ENCODE measurements at regions not wholly inside any gene's neighbourhood (a gene's known extent, or its start where the extent isn't known, plus 50 kb on each side); places are given as distances from the start of the nearest gene placed in this dataset.
"Not testable (repeated sequence)": the region's sequence is repeated elsewhere in the genome, so short reads cannot be mapped to it uniquely, and the experiment has no call there.

DNA sequence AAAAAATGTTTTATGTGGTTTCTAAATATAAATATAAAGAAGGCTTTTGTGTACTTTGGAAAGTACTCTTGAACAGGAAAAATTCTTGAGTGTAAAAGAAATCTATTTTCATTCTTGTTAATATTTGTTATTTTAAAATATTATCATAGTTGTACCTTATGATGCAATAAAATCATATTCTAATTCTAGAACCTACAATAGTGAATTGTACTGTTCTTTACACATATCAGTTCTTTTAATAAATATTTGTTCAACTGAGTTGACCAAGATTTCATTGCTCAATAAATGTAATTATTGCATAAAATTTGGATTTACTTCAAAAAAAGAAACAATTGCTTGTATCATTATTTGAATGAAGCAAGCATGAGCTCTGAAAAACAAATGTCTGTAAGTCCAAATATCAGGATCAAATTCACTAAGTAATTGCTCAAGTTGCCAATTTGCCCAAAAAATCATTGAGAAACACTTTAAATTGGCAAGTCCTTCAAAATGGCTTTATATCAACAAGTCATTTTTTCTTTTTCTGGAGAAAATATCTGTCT, 191.6 kb upstream of the SLC16A7 start:
- no peak for DNase-seq (ENCODE audit: low read depth)

- peak; percentile 4 for DNase-seq (ENCODE audit: low read depth)
Measured at GRCh38 chr12:59403259-59403932, 192.4 kb upstream of the SLC16A7 start.

GRCh38 chr12:59401862-59402261, 194.0 kb upstream of the SLC16A7 start:
- no peak for DNase-seq (ENCODE audit: low read depth)

GRCh38 chr12:59398164-59398563, 197.7 kb upstream of the SLC16A7 start:
- no peak for DNase-seq (ENCODE audit: low read depth)

DNA sequence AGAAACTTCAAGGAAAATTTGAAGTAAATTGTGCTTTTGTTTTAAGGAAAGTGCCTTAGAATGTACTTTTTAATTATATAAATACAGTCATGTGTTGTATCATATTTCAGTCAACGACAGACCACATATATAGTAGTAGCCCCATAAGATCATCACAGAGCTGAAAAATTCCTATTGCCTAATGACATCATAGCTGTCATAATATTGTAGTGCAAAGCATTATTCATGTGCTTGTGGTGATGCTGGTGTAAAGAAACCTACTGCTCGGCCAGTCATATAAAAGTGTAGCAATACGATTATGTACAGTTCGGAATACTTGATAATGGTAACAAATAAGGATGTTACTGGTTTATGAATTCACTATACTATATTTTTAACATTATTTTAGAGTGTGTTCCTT, 198.9 kb upstream of the SLC16A7 start:
- DNase-seq (ENCODE audit: low read depth): no peak

DNA sequence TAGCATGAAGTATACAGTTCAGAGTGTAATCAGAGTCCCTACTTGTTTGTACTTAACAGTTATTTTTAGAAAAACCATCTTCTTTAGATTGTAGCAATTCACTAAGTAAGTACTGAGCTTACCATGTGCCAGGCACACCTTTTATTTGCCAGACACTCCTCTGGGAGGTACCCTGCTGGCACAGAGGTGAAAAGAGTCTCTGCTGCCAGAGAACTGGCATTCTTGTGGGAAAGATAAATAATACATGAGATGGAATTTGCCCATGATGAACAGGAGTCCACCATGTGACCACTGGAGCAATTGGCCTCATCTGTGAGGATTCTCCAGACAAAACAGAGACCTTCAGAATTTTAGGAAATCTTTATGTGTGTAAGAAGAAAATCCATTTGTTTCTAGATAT, 199.3 kb upstream of the SLC16A7 start:
- DNase-seq (ENCODE audit: low read depth): no peak

DNA sequence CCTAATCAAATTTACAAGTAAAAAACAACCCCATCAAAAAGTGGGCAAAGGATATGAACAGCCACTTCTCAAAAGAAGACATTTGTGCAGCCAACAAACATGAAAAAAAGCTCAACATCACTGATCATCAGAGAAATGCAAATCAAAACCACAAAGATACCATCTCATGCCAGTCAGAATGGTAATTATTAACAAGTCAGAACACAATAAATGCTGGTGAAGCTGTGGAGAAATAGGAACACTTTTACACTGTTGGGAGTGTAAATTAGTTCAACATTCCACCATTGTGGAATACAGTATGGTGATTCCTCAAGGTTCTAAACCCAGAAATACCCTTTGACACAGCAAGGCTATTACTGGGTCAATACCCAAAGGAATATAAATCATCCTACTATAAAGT, 200.5 kb upstream of the SLC16A7 start:
- not testable (repeated sequence) for DNase-seq (ENCODE audit: low read depth)

- no peak for DNase-seq (ENCODE audit: low read depth)
Measured at GRCh38 chr12:59393506-59393905, 202.3 kb upstream of the SLC16A7 start.

GRCh38 chr12:59389968-59390576, 205.8 kb upstream of the SLC16A7 start:
- no peak for DNase-seq (ENCODE audit: low read depth)

DNA sequence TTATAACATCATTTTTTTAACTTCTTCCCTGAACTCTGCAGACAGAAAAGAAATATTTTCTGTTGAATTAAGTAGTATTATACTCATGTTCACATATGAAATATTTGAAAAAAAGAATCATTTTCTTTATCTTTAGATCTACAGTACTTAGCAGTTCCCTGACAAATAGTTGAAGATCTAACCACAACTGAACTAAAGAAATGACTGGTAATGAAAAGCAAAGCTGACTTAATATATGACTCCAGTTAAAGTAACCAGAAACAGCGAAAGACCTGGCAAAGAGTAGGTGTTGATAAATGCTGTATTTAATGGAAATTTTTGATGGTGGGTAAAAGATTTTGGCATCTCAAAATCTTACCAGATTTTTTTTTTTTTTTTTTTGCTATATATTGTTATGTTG, 207.1 kb upstream of the SLC16A7 start:
- no peak for DNase-seq (ENCODE audit: low read depth)

DNA sequence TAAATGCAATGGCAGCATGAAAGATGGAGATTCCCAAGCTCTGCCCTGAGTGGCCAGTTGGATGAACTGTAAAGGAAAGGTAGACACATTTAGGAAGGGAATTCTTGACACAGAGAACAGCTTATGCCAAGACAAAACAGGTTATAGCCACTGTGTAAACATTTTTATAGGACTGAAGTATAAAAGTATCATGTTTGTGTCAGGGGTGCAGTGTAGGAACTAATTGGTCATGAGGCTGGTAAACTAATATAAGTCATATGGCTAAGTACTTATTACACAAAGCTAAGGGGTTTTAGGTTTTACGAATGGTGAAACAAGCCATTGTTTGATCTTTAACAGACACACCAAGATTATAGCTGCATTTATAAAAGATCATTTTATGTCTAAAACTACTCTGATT, 207.7 kb upstream of the SLC16A7 start:
- no peak for DNase-seq (ENCODE audit: low read depth)

GRCh38 chr12:59386236-59386635, 209.6 kb upstream of the SLC16A7 start:
- DNase-seq (ENCODE audit: low read depth): no peak

GRCh38 chr12:59383079-59383822, 212.6 kb upstream of the SLC16A7 start:
- DNase-seq (ENCODE audit: low read depth): no peak

DNA sequence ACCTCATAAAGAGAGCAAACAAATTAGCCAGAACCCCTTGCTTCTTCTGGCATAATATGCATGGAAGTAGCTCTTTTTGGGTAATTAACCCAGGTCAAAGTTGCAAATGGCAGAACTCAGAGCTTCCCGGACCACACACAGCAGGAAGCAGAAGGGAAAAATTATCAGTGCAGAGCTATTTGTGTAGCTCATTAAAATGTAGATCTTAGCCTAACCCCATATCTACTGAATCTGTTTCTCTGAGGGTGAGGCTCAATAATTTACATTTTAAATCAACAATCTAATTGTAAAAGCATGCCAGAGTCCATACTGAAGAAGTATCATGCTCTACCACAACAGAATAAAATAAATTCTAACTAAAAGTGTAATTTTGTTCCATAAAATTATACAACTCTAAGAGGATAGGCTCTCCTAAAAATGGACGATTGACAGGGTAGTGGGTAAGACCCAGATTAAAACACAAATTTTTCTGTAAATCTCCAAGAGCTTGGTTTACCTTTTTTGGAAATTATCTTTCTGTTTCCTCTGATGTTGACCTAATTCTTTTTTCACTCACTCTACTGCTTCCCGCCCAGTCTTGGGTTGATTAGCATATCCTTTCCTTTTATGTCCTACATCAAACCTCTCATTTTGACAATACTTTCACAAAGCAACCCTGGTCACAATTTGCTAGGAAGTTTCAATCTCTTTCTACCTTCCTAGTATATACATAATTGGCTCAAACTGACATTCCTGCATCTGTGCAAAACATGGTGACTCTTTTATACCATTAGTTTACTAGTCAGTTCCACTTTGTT, 213.3 kb upstream of the SLC16A7 start:
- no peak for DNase-seq (ENCODE audit: low read depth)

DNA sequence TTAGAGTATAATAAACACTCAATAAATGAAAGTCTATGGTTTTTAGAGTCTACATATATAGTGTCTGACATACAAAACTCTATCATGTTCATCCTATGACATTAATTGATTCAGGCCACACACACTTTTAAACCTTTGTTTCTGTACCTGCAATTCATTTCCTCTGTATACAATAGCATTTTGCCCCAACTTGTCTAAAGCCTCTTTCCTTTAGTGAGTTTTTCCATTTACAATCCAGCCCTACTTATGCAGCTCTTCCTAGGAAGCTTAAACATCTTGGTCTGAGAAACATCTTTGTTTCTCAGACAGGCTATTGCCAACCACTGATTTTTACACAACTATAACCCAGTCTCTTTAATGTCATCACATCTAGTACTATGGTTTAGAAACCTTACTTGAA, 214.7 kb upstream of the SLC16A7 start:
- DNase-seq (ENCODE audit: low read depth): no peak

GRCh38 chr12:59375633-59376032, 220.2 kb upstream of the SLC16A7 start:
- DNase-seq (ENCODE audit: low read depth): no peak

GRCh38 chr12:59374783-59375182, 221.0 kb upstream of the SLC16A7 start:
- no peak for DNase-seq (ENCODE audit: low read depth)

DNA sequence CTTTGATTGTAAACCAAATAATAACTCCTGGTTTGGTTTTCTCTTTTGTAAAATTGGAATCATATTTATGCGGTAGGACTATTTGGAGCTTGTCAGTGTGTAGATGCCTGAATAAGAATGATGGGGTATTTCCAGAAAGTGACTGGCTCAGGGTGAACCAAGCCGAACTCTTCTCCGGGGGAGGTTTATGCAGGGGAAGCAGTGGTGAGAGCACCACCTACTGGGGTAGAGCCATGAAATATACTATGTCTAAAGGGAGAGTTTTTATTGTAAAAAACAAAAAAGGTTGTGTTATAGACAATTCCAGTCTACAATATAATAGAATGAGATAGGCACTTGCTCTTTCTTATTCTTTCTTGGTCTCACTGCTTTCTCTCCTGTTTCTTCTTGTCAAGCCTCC, 222.9 kb upstream of the SLC16A7 start:
- no peak for DNase-seq (ENCODE audit: low read depth)

DNA sequence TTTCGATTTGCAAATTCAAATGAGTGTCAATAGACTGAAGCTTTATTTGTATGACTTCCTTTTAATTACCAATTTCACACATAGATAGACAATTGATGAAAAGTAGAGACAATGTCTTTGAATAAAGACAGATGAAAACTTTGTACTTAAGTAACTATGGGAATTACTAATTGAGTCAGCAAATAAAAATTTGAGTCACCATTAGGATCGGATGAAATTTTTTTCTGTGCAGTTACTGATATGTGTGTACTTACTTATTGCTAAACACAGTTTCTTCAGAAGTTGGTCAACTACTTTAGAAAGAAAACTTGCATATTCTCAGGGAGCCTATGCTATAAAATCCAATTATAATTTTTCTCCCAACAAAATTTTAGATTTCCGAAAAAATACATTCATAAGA, 224.9 kb upstream of the SLC16A7 start:
- no peak for DNase-seq (ENCODE audit: low read depth)

- no peak for DNase-seq (ENCODE audit: low read depth)
Measured at GRCh38 chr12:59365133-59365532, 230.7 kb upstream of the SLC16A7 start.

- DNase-seq (ENCODE audit: low read depth): no peak
Measured at GRCh38 chr12:59357811-59358210, 238.0 kb upstream of the SLC16A7 start.

- DNase-seq (ENCODE audit: low read depth): not testable (repeated sequence)
Measured at GRCh38 chr12:59346248-59346647, 249.6 kb upstream of the SLC16A7 start.

Measured in stimulated activated CD8-positive, alpha-beta memory T cell treated with anti-CD3 and anti-CD28 coated beads, Interleukin-7, amount 100 ng/mL, for 24 hours (primary cell).